ENCODE measurements at regions not wholly inside any gene's neighbourhood (a gene's known extent, or its start where the extent isn't known, plus 50 kb on each side); places are given as distances from the start of the nearest gene placed in this dataset.

GRCh38 chr5:171703146-171703545, 82.5 kb upstream of the SMIM23 start (continued):
- TF ChIP-seq POLR2AphosphoS5 (IDR thresholded peaks at IDR 0.05; ENCODE audit: low read depth, low read length) (no peak), TAF1 (IDR thresholded peaks at IDR 0.05; ENCODE audit: low read depth, low read length) (no peak), SP1 (IDR thresholded peaks at IDR 0.05; ENCODE audit: low read depth, low read length) (no peak), CREB1 (IDR thresholded peaks at IDR 0.05) (no peak), BCL11A (IDR thresholded peaks at IDR 0.05; ENCODE audit: low read depth in 2 of 2, low read length in 2 of 2) (no peak), TCF12 (IDR thresholded peaks at IDR 0.05; ENCODE audit: low read depth, low read length) (no peak), SUZ12 (IDR thresholded peaks at IDR 0.05; ENCODE audit: low read length) (no peak), JUN (IDR thresholded peaks at IDR 0.05; ENCODE audit: low read depth, low read length) (no peak)
- TF ChIP-seq, protein P1, sequence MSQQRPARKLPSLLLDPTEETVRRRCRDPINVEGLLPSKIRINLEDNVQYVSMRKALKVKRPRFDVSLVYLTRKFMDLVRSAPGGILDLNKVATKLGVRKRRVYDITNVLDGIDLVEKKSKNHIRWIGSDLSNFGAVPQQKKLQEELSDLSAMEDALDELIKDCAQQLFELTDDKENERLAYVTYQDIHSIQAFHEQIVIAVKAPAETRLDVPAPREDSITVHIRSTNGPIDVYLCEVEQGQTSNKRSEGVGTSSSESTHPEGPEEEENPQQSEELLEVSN (IDR thresholded peaks at IDR 0.05) = no peak

Measured in H1 (cell line).